CD14-positive monocyte (primary cell): ENCODE measurements at regions not wholly inside any gene's neighbourhood (a gene's known extent, or its start where the extent isn't known, plus 50 kb on each side); places are given as distances from the start of the nearest gene placed in this dataset.

Experiments used
- DNase-seq, 3 donors: peaks; one replicate each; pipeline ENCODE4 v3.0.0-alpha.2; 2011 to 2022
- H2AFZ ChIP-seq: 2 replicates; pipeline ENCODE4 v1.6.0; 2012; ENCODE audit warnings: mild to moderate bottlenecking, low read depth, low read length, inconsistent platforms; ENCODE audit not compliant: insufficient read depth, poor library complexity, severe bottlenecking
- H3K27ac ChIP-seq, 2 donors: 1 replicate in 1 of 2; 2 replicates in 1 of 2; pipeline ENCODE4 v1.5.1; 2012 to 2013; ENCODE audit warnings: low read length in 2 of 2, control low read depth in 1 of 2, inconsistent platforms in 1 of 2, low read depth in 1 of 2, mild to moderate bottlenecking in 1 of 2
- H3K27me3 ChIP-seq, 2 donors: one replicate each; pipeline versions ENCODE4 v1.6.0 to v1.6.1; 2011 to 2013; ENCODE audit warnings: low read length in 2 of 2; ENCODE audit not compliant: control insufficient read depth in 2 of 2, insufficient read depth in 2 of 2
- H3K36me3 ChIP-seq, 2 donors: replicated peaks in 1 of 2; 1 replicate in 1 of 2; 2 replicates in 1 of 2; pipeline versions ENCODE4 v1.5.1 to v1.6.1; 2012 to 2013; ENCODE audit warnings: low read length in 2 of 2, control low read depth in 1 of 2, inconsistent platforms in 1 of 2, mild to moderate bottlenecking in 1 of 2; ENCODE audit not compliant: insufficient read depth in 2 of 2, control insufficient read depth in 1 of 2
- H3K4me1 ChIP-seq, 2 donors: 1 replicate in 1 of 2; 2 replicates in 1 of 2; pipeline versions ENCODE4 v1.5.1 to v1.6.1; 2012 to 2013; ENCODE audit warnings: low read length in 2 of 2, control low read depth in 1 of 2, inconsistent platforms in 1 of 2, mild to moderate bottlenecking in 1 of 2, moderate library complexity in 1 of 2; ENCODE audit not compliant: insufficient read depth in 2 of 2, control insufficient read depth in 1 of 2
- H3K4me2 ChIP-seq: replicated peaks from 2 replicates; pipeline ENCODE3; 2012; ENCODE audit warnings: low read length, moderate library complexity, mild to moderate bottlenecking; ENCODE audit not compliant: poor library complexity, severe bottlenecking; ENCODE audit errors: extremely low read depth
- H3K4me3 ChIP-seq, 3 experiments: fragments of 200-600 bp in 1 of 3; sonication (generic) in 1 of 3; replicated peaks in 1 of 3; 1 replicate in 2 of 3; 2 replicates in 1 of 3; pipeline ENCODE4 v1.5.1; 2011 to 2013; ENCODE audit warnings: low read length in 3 of 3, mild to moderate bottlenecking in 3 of 3, control low read depth in 2 of 3, low read depth in 2 of 3, inconsistent platforms in 1 of 3, moderate library complexity in 1 of 3
- H3K79me2 ChIP-seq: 2 replicates; pipeline ENCODE4 v1.6.0; 2012; ENCODE audit warnings: mild to moderate bottlenecking, control low read depth, inconsistent platforms, low read length, moderate library complexity; ENCODE audit not compliant: insufficient read depth
- H3K9ac ChIP-seq: 2 replicates; pipeline ENCODE4 v1.6.0; 2017; ENCODE audit warnings: low read length, mild to moderate bottlenecking; ENCODE audit not compliant: insufficient read depth, poor library complexity, severe bottlenecking
- H3K9me3 ChIP-seq, 2 donors: replicated peaks in 1 of 2; 1 replicate in 1 of 2; 2 replicates in 1 of 2; pipeline versions ENCODE4 v1.5.1 to v1.6.1; 2012 to 2013; ENCODE audit warnings: low read length in 2 of 2, control low read depth in 1 of 2; ENCODE audit not compliant: control insufficient read depth in 1 of 2, insufficient read depth in 1 of 2
- H4K20me1 ChIP-seq: 2 replicates; pipeline ENCODE4 v1.6.0; 2012; ENCODE audit warnings: mild to moderate bottlenecking, low read length, control low read depth, moderate library complexity; ENCODE audit not compliant: insufficient read depth
- H3K27ac Mint-ChIP-seq, 7 donors: one replicate each; pipeline ENCODE4 v1.8.0; 2020; ENCODE audit warnings: mild to moderate bottlenecking in 7 of 7, mixed read lengths in 7 of 7, moderate library complexity in 6 of 7, inconsistent platforms in 2 of 7
- H3K27me3 Mint-ChIP-seq, 3 donors: one replicate each; pipeline ENCODE4 v1.8.0; 2021 to 2022; ENCODE audit warnings: low read depth in 3 of 3, mild to moderate bottlenecking in 3 of 3, mixed read lengths in 3 of 3, moderate library complexity in 3 of 3, inconsistent platforms in 1 of 3
- H3K36me3 Mint-ChIP-seq, 2 donors: one replicate each; pipeline ENCODE4 v1.8.0; 2020; ENCODE audit warnings: mixed read lengths in 2 of 2, inconsistent platforms in 1 of 2, mild to moderate bottlenecking in 1 of 2
- H3K4me1 Mint-ChIP-seq: one replicate; pipeline ENCODE4 v1.8.0; 2020; ENCODE audit warnings: mild to moderate bottlenecking, mixed read lengths
- H3K4me3 Mint-ChIP-seq, 2 donors: one replicate each; pipeline ENCODE4 v1.8.0; 2020; ENCODE audit warnings: mild to moderate bottlenecking in 2 of 2, mixed read lengths in 2 of 2, moderate library complexity in 1 of 2
- H3K9me3 Mint-ChIP-seq, 7 donors: one replicate each; pipeline ENCODE4 v1.8.0; 2020 to 2022; ENCODE audit warnings: mixed read lengths in 7 of 7, mild to moderate bottlenecking in 6 of 7, moderate library complexity in 6 of 7, inconsistent platforms in 2 of 7
- WGBS: methylation state at CpG from one replicate; pipeline ENCODE4 v1.1.5; 2013; ENCODE audit warnings: missing lambda C conversion rate; ENCODE audit not compliant: insufficient coverage; 5-methylcytosine and 5-hydroxymethylcytosine counted together
- intact Hi-C, 2 donors: fragments of 100-400 bp; cut with micrococcal nuclease; formaldehyde crosslinking; loops; one replicate each; pipeline versions ENCODE4 v1.15.0 to v1.15.1; 2023
- TF ChIP-seq, protein P1 (sequence below): fragments of 200-600 bp; IDR thresholded peaks from one replicate; pipeline ENCODE4 v1.8.0; 2022; ENCODE audit warnings: antibody characterized with exemption, mild to moderate bottlenecking

DNA sequence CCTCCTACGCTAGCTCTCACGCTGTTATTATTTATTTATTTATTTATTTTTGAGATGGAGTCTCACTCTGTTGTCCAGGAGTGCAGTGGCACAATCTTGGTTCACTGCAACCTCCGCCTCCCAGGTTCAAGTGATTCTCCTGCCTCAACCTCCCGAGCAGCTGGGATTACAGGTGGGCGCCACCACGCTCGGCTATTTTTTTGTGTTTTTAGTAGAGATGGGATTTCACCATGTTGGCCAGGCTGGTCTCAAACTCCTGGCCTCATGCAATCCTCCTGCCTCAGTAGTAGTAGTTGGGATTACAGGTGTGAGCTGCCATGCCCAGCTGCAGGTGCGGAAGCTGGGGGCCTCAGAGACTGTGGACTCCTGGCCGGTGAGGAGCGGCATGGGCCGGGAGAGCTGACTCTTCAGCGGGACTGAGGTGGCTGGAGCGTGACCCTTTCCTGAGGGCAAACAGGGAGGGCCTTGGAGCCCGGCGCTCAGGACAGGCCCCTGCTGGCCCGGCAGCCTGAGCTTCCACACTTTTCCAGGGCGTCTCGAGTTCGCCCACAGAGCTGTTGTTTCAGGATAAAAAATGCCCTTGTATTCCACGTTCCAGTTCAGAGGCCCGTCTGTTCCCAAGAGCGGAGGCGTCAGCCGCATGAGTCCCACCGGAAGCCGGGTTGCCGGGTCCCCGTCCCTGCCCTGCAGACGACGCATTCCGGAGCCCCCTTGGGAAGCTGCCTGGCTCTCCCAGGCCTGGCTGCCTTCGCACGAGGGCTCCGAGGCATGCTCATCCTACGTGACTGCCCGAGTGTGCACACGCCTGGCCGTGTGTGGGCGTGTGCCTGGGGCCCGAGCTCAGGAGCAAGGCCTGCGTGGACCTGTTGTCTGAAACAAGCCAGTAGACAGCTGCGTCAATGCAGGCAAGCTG, 126.2 kb downstream of the SIK1 start:
- Histone ChIP-seq H3K4me2 (no peak overlapping the region), H3K27ac (no peak overlapping the region), H3K36me3 (no peaks in the 10 kb centered on the region), H4K20me1 (no peaks in the 10 kb centered on the region), H3K79me2 (no peaks in the 10 kb centered on the region), H2AFZ (no peak overlapping the region), H3K4me3 (no peak overlapping the region), H3K4me1 (no peaks in the 10 kb centered on the region), H3K27me3 (no peaks in the 10 kb centered on the region), H3K9ac (no peak overlapping the region), H3K9me3 (peaks cover 0 to 3% of the 10 kb centered on the region in 2 donors)
- TF ChIP-seq, protein P1, sequence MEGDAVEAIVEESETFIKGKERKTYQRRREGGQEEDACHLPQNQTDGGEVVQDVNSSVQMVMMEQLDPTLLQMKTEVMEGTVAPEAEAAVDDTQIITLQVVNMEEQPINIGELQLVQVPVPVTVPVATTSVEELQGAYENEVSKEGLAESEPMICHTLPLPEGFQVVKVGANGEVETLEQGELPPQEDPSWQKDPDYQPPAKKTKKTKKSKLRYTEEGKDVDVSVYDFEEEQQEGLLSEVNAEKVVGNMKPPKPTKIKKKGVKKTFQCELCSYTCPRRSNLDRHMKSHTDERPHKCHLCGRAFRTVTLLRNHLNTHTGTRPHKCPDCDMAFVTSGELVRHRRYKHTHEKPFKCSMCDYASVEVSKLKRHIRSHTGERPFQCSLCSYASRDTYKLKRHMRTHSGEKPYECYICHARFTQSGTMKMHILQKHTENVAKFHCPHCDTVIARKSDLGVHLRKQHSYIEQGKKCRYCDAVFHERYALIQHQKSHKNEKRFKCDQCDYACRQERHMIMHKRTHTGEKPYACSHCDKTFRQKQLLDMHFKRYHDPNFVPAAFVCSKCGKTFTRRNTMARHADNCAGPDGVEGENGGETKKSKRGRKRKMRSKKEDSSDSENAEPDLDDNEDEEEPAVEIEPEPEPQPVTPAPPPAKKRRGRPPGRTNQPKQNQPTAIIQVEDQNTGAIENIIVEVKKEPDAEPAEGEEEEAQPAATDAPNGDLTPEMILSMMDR, result no peak
- Mint-ChIP-seq H3K27me3 (peaks cover 0 to 6% (median 5%) of the 10 kb centered on the region in 3 donors), H3K9me3 (peaks cover 0 to 5% (median 2%) of the 10 kb centered on the region in 7 donors), H3K36me3 (no peaks in the 10 kb centered on the region), H3K27ac (no peak overlapping the region), H3K4me1 (no peaks in the 10 kb centered on the region), H3K4me3 (no peak overlapping the region)
- WGBS, result 96% methylated on average over 39 of the region's 42 CpGs
- intact Hi-C loops, result no loop called here
- no peak for DNase-seq

DNA sequence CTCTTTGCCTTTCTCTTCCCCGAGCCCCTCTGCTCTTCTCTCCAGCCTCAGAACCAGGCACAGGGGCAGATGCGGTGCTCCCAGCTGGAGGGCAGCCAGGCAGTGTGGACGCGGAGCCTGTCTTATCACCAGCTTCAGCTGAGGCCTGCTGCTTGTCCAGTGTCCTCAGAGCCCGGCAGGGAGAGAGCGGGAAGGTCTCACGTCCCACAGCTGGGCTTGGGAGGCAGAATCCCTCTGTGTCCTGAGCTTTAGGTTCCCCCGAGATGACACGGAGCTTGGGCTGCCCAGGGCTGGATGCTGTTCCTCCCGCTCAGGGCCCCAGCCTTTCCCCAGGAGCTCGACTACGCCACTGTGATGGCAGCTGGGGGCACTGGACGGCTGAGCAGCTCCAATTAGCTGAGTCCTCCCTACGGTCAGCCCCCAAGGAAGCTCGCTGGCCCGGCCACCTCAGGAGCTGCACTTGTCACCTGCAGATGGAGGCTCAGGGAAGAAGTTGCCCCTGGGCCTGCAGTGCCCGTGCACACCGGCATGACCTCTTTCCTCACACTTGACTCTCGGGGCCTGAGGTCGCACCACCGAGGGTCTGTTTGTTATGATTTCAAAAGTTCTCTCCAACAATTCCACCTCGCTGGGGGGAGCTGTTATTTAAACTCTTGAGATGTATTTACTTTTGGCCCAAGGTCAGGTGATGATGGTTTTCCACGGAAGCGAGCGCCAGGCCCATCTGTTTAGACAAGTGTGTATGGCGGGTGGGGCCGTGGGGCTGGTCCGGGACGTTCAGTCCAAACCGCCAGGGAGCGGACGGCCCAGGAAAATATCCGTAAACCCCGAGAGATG, 127.3 kb downstream of the SIK1 start:
- Histone ChIP-seq H3K4me3 (no peak overlapping the region), H3K4me1 (no peaks in the 10 kb centered on the region), H3K9ac (no peak overlapping the region), H3K4me2 (no peak overlapping the region), H3K27ac (no peak overlapping the region), H3K79me2 (no peaks in the 10 kb centered on the region), H3K36me3 (no peaks in the 10 kb centered on the region), H3K27me3 (no peaks in the 10 kb centered on the region), H2AFZ (no peak overlapping the region), H3K9me3 (peaks cover 5 to 8% of the 10 kb centered on the region in 2 donors), H4K20me1 (no peaks in the 10 kb centered on the region)
- intact Hi-C loops, result no loop called here
- TF ChIP-seq, protein P1, result no peak
- peaks cover 6 to 10% (median 7%) of the 10 kb centered on the region in 7 donors for H3K9me3 Mint-ChIP-seq
- DNase-seq, result no peak
- no peaks in the 10 kb centered on the region for H3K36me3 Mint-ChIP-seq
- 94% methylated on average over 30 of the region's 34 CpGs for WGBS
- H3K27ac Mint-ChIP-seq, result peak overlapping the region in 1 of 7 donors; percentile 31
- peaks cover 3 to 11% (median 5%) of the 10 kb centered on the region in 3 donors for H3K27me3 Mint-ChIP-seq
- no peaks in the 10 kb centered on the region for H3K4me1 Mint-ChIP-seq
- H3K4me3 Mint-ChIP-seq, result no peak overlapping the region
